GM13976 (cell line): ENCODE measurements at regions not wholly inside any gene's neighbourhood (a gene's known extent, or its start where the extent isn't known, plus 50 kb on each side); places are given as distances from the start of the nearest gene placed in this dataset.

Experiments used
- DNase-seq: peaks from one replicate; pipeline ENCODE4 v3.0.0; 2012; ENCODE audit warnings: low spot score
- CTCF ChIP-seq: IDR thresholded peaks from 2 replicates; pipeline ENCODE4 v1.5.1; 2012; ENCODE audit warnings: borderline replicate concordance, mild to moderate bottlenecking; ENCODE audit not compliant: insufficient read depth; ENCODE audit errors: extremely low read depth, missing control alignments, control extremely low read depth
- in situ Hi-C: fragments of 300-500 bp; cut with MboI; formaldehyde crosslinking; loops from one replicate; pipeline ENCODE4 v1.12.0; 2022; ENCODE audit warnings: low sequenced_read_pairs, mixed read lengths, inconsistent platforms; ENCODE audit not compliant: unreplicated experiment

DNA sequence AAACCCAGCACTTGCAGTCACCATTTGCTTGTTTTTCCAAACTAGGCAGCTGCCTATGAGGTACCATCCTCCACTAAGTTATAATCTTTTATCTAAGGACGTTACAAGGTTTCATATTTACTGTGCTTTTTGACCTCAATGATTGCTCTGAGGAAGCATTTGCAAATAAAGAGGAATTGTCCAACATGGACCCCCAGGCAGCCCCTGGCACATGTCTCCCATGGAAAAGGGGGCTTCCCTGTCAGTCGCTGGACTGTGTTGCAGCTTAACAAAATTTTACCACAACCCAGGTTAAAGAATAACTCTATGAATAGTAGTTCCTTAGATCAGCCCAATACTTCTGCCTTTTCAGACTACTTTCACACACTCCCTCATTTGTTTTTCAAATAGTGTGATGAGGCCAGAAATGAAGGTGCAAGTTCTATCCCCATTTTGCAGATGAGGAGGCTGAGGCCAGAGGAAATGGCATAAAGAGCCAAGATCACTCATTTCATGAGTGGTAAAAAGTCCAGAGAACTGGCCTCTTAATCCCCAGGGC is 52.8 kb upstream of the ZPBP start:
- in situ Hi-C loops = loop anchor here (5.0 to 10.0 kb wide), 2 partner anchors 56 to 269 kb away; no protein-coding TSS in a partner anchor
- no peak for DNase-seq

GRCh38 chr7:50145226-50145625 is 52.2 kb upstream of the ZPBP start:
- no peak for TF ChIP-seq CTCF
- in situ Hi-C loops = loop anchor here (5.0 to 10.0 kb wide), 2 partner anchors 57 to 270 kb away; no protein-coding TSS in a partner anchor
- DNase-seq = no peak

More for the DNA sequence above, 52.8 kb upstream of the ZPBP start:
- TF ChIP-seq CTCF = no peak
